GM12878 (cell line): ENCODE measurements at regions not wholly inside any gene's neighbourhood (a gene's known extent, or its start where the extent isn't known, plus 50 kb on each side); places are given as distances from the start of the nearest gene placed in this dataset.

Source experiments
- ATAC-seq: fragments of 200-7000 bp; cut with Tn5 transposase; 3 replicates; pipeline ENCODE4 v1.9.1; 2020; ENCODE audit warnings: mild to moderate bottlenecking, moderate library complexity
- BruUV-seq: library from RNA; stranded (reverse); fragments of 400-500 nt; replicated peaks from 2 replicates; lab custom pipeline; 2021; lab: Mats Ljungman, UMichigan
- CTCF ChIA-PET: fragments of 300-600 bp; sonication (Branson Sonifier 250); formaldehyde crosslinking; extraction: SDS; loops from one replicate; lab custom pipeline; 2021; ENCODE audit warnings: inconsistent platforms; lab: Yijun Ruan, JAX
- POLR2A ChIA-PET: fragments of 350-600 bp; formaldehyde crosslinking; extraction: SDS; loops from one replicate; lab custom pipeline; 2021; ENCODE audit warnings: inconsistent platforms; lab: Charles Lee
- RAD21 ChIA-PET: fragments of 300-600 bp; sonication (Branson Sonifier 250); formaldehyde crosslinking; loops from one replicate; lab custom pipeline; 2023; ENCODE audit warnings: antibody characterized with exemption; ENCODE audit not compliant: unreplicated experiment; lab: Charles Lee
- SMC1A ChIA-PET: fragments of 300-600 bp; sonication (Branson Sonifier 250); formaldehyde crosslinking; loops from one replicate; lab custom pipeline; 2023; ENCODE audit not compliant: unreplicated experiment, uncharacterized antibody; lab: Charles Lee
- DNase-seq: peaks from one replicate; pipeline ENCODE4 v3.0.0-alpha.2; 2011; ENCODE audit warnings: low read depth, low spot score
- FAIRE-seq: peaks from 3 replicates; lab custom pipeline; 2011; peaks lifted over from hg19 to GRCh38; lab: Jason Lieb, UNC
- H2AFZ ChIP-seq: 2 replicates; pipeline ENCODE4 v1.6.0; 2011; ENCODE audit warnings: low read depth, low read length, control low read depth; ENCODE audit not compliant: control insufficient read depth
- H3K27ac ChIP-seq: 2 replicates; pipeline ENCODE4 v1.5.1; 2011; ENCODE audit warnings: control low read depth; ENCODE audit not compliant: control insufficient read depth, insufficient read depth
- H3K27me3 ChIP-seq, 2 experiments: replicated peaks in 1 of 2; 2 replicates each; pipeline versions ENCODE4 v1.6.0 to v1.6.1; 2011; ENCODE audit warnings: low read length in 1 of 2; ENCODE audit not compliant: control insufficient read depth in 2 of 2, insufficient read depth in 2 of 2
- H3K36me3 ChIP-seq, 2 experiments: 2 replicates each; pipeline ENCODE4 v1.5.1; 2011; ENCODE audit warnings: low read length in 1 of 2; ENCODE audit not compliant: control insufficient read depth in 2 of 2, insufficient read depth in 2 of 2
- H3K4me1 ChIP-seq: 2 replicates; pipeline ENCODE4 v1.6.1; 2011; ENCODE audit warnings: mild to moderate bottlenecking, low read length, moderate library complexity, mixed read lengths; ENCODE audit not compliant: control insufficient read depth, insufficient read depth
- H3K4me2 ChIP-seq: 2 replicates; pipeline ENCODE4 v1.6.0; 2011; ENCODE audit warnings: control low read depth; ENCODE audit not compliant: control insufficient read depth, insufficient read depth
- H3K4me3 ChIP-seq: fragments of 200-600 bp; sonication (generic); 2 replicates; pipeline ENCODE4 v1.5.1; 2016
- H3K79me2 ChIP-seq: 2 replicates; pipeline ENCODE4 v1.6.0; 2011; ENCODE audit warnings: low read length; ENCODE audit not compliant: control insufficient read depth, insufficient read depth
- H3K9ac ChIP-seq: 2 replicates; pipeline ENCODE4 v1.8.0; 2011; ENCODE audit warnings: low read length, control low read depth, mixed read lengths; ENCODE audit not compliant: control insufficient read depth, insufficient read depth
- H3K9me3 ChIP-seq: replicated peaks from 3 replicates; pipeline ENCODE4 v1.5.1; 2011; ENCODE audit warnings: mild to moderate bottlenecking, low read length; ENCODE audit not compliant: control insufficient read depth, insufficient read depth
- H4K20me1 ChIP-seq: 2 replicates; pipeline ENCODE4 v1.6.0; 2011; ENCODE audit not compliant: control insufficient read depth, insufficient read depth
- ASH2L ChIP-seq: fragments of 300-600, 200-600 bp; sonication (generic); IDR thresholded peaks from 2 replicates; pipeline ENCODE4 v1.6.1; 2017; ENCODE audit warnings: low read depth, mild to moderate bottlenecking, borderline replicate concordance
- BCL3 ChIP-seq: IDR thresholded peaks from 2 replicates; pipeline ENCODE4 v1.6.1; 2011; ENCODE audit warnings: borderline replicate concordance, low read depth, mild to moderate bottlenecking, moderate library complexity, low read length; ENCODE audit not compliant: insufficient read depth, poor library complexity, severe bottlenecking
- BMI1 ChIP-seq: fragments of 450-650 bp; IDR thresholded peaks from 2 replicates; pipeline ENCODE4 v1.6.1; 2016; ENCODE audit warnings: mild to moderate bottlenecking, moderate library complexity, borderline replicate concordance
- CREB1 ChIP-seq: IDR thresholded peaks from 2 replicates; pipeline ENCODE4 v1.6.1; 2012; ENCODE audit warnings: low read depth, mild to moderate bottlenecking, inconsistent platforms
- EGR1 ChIP-seq, 2 experiments: IDR thresholded peaks; 1 replicate in 1 of 2; 2 replicates in 1 of 2; pipeline ENCODE4 v1.6.1; 2011 to 2012; ENCODE audit warnings: low read depth in 2 of 2, low read length in 2 of 2, borderline replicate concordance in 1 of 2, mild to moderate bottlenecking in 1 of 2, moderate library complexity in 1 of 2
- HDGF ChIP-seq: fragments of 450-650 bp; IDR thresholded peaks from 2 replicates; pipeline ENCODE4 v1.6.1; 2016; ENCODE audit warnings: antibody characterized with exemption
- JUNB ChIP-seq: IDR thresholded peaks from 2 replicates; pipeline ENCODE4 v1.6.1; 2016; ENCODE audit warnings: antibody characterized with exemption, mild to moderate bottlenecking
- MLLT1 ChIP-seq: fragments of 450-650 bp; IDR thresholded peaks from 2 replicates; pipeline ENCODE4 v1.6.1; 2016; ENCODE audit warnings: mild to moderate bottlenecking
- MTA3 ChIP-seq: IDR thresholded peaks from 2 replicates; pipeline ENCODE4 v1.6.1; 2012; ENCODE audit warnings: low read length, inconsistent platforms, borderline replicate concordance
- NBN ChIP-seq: fragments of 450-650 bp; IDR thresholded peaks from 2 replicates; pipeline ENCODE4 v1.6.1; 2016
- NKRF ChIP-seq: fragments of 450-650 bp; conservative IDR thresholded peaks from 2 replicates; pipeline ENCODE4 v1.6.1; 2017; ENCODE audit warnings: mild to moderate bottlenecking, moderate library complexity
- PAX8 ChIP-seq: fragments of 450-650 bp; IDR thresholded peaks from 2 replicates; pipeline ENCODE4 v1.6.1; 2017; ENCODE audit warnings: mild to moderate bottlenecking, moderate library complexity
- RCOR1 ChIP-seq: conservative IDR thresholded peaks from 2 replicates; pipeline ENCODE4 v1.6.1; 2012; ENCODE audit warnings: low read depth, low read length, improper control_type of control experiment
- SREBF2 ChIP-seq: IDR thresholded peaks from 2 replicates; pipeline ENCODE4 v1.6.1; 2012; ENCODE audit warnings: mild to moderate bottlenecking, low read length
- ZNF384 ChIP-seq: IDR thresholded peaks from 2 replicates; pipeline ENCODE4 v1.6.1; 2012; ENCODE audit warnings: low read depth, mild to moderate bottlenecking, low read length, improper control_type of control experiment, borderline replicate concordance
- WGBS: methylation state at CpG from one replicate; pipeline ENCODE4 v1.1.6; 2016; ENCODE audit warnings: low lambda C conversion rate; ENCODE audit not compliant: insufficient replicate concordance, insufficient coverage; ENCODE audit errors: missing lambda C conversion rate; 5-methylcytosine and 5-hydroxymethylcytosine counted together
- in situ Hi-C: fragments of 300-500 bp; cut with MboI; formaldehyde crosslinking; loops from 9 replicates; pipeline ENCODE4 v1.14.3; 2018; ENCODE audit warnings: mixed read lengths
- intact Hi-C: fragments of 100-400 bp; cut with micrococcal nuclease; formaldehyde crosslinking; loops from one replicate; pipeline ENCODE4 v1.14.2; 2022; ENCODE audit not compliant: unreplicated experiment
- TF ChIP-seq, protein P1 (sequence below): fragments of 450-650 bp; IDR thresholded peaks from 2 replicates; pipeline ENCODE4 v1.6.1; 2014; ENCODE audit warnings: mild to moderate bottlenecking

DNA sequence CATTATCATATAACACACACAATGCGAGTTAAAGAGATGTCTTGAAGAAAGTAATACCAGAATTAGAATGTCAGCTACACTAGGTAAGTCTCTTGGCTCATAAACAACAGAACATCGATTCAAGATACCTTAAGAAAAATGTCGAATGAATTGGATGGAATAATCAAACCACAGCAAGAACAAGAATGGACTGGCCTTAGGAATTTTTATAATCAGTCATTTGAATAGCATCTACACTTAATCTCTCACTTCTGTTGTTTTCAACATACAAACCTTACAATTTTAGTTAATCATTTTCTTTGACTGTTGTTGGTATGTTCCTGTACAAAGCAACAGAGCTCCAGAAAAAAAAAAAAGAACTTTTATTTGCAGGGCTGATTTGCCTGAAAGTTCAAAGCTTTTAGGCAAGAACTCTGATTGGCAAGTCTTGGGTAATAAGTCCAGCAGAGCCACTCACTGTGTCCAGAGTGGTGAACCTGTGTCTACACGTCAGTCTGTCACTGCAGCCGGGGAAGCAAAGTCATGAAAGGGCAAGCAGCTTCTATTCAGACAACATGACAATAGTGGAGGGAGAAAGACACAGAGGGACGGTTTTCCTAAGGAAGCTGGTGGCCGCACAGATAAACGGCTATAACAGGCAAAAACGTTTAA is 1026.1 kb upstream of the MIR17HG start:
- ChIA-PET CTCF (no interaction called here), POLR2A (no interaction called here), SMC1A (no interaction called here), RAD21 (no interaction called here)
- no peak overlapping the region for H3K9ac ChIP-seq
- H3K4me1 ChIP-seq, result no peaks in the 10 kb centered on the region
- no peaks in the 10 kb centered on the region for H3K79me2 ChIP-seq
- in situ Hi-C loops, result no loop called here
- BruUV-seq, result no TSS peak
- ATAC-seq (no peak), FAIRE-seq (no peak), DNase-seq (no peak)
- no peaks in the 10 kb centered on the region for H3K27me3 ChIP-seq
- H4K20me1 ChIP-seq, result no peaks in the 10 kb centered on the region
- TF ChIP-seq EGR1 (IDR thresholded peaks at IDR 0.05; ENCODE audit: borderline replicate concordance in 1 of 2, low read depth in 2 of 2, low read length in 2 of 2) (no peak), ASH2L (no peak), MLLT1 (no peak), NKRF (no peak), RCOR1 (no peak), JUNB (no peak), MTA3 (no peak), CREB1 (no peak), ZNF384 (no peak), BMI1 (no peak), SREBF2 (no peak), PAX8 (no peak), BCL3 (no peak), HDGF (no peak), NBN (no peak)
- TF ChIP-seq, protein P1, sequence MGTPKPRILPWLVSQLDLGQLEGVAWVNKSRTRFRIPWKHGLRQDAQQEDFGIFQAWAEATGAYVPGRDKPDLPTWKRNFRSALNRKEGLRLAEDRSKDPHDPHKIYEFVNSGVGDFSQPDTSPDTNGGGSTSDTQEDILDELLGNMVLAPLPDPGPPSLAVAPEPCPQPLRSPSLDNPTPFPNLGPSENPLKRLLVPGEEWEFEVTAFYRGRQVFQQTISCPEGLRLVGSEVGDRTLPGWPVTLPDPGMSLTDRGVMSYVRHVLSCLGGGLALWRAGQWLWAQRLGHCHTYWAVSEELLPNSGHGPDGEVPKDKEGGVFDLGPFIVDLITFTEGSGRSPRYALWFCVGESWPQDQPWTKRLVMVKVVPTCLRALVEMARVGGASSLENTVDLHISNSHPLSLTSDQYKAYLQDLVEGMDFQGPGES, result no peak
- intact Hi-C loops, result no loop called here
- H3K27ac ChIP-seq, result no peak overlapping the region
- H2AFZ ChIP-seq, result no peak overlapping the region
- no peaks in the 10 kb centered on the region for H3K9me3 ChIP-seq
- 14% methylated on average over 9 of the region's 9 CpGs for WGBS
- H3K4me3 ChIP-seq, result no peak overlapping the region
- no peak overlapping the region for H3K4me2 ChIP-seq
- H3K36me3 ChIP-seq, result no peaks in the 10 kb centered on the region
